Activated T-cell treated with anti-CD3 and anti-CD28 coated beads for 1 hour (primary cell): ENCODE measurements at regions not wholly inside any gene's neighbourhood (a gene's known extent, or its start where the extent isn't known, plus 50 kb on each side); places are given as distances from the start of the nearest gene placed in this dataset.
"Not testable (repeated sequence)": the region's sequence is repeated elsewhere in the genome, so short reads cannot be mapped to it uniquely, and the experiment has no call there.

Source experiments
- DNase-seq: peaks from one replicate; pipeline ENCODE4 v3.0.0-alpha.2; 2020; ENCODE audit warnings: low read depth

DNA sequence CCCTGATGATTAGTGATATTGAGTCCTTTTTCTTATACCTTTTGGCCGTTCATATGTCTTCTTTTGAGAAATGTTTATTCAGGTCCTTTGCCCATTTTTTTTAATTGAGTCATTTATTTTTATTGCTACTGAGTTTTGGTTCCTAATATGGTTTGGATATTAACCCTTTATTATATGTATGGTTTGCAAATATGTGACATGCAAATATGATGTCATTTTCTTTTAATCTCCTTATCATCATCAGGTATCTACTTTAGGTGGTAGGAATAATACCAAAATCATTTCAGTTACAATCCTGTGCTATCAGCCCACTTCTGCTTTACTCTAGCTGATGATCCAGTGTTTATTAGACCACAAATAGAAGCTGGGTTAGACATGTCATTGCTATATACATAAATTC is 102.3 kb upstream of the TRPC7 start:
- no peak for DNase-seq

- DNase-seq = no peak
These were observed 100.7 kb upstream of the TRPC7 start for GRCh38 chr5:136466041-136466415.

GRCh38 chr5:136458481-136458880 is 93.1 kb upstream of the TRPC7 start:
- no peak for DNase-seq

GRCh38 chr5:136457390-136458013 is 92.2 kb upstream of the TRPC7 start:
- no peak for DNase-seq

DNA sequence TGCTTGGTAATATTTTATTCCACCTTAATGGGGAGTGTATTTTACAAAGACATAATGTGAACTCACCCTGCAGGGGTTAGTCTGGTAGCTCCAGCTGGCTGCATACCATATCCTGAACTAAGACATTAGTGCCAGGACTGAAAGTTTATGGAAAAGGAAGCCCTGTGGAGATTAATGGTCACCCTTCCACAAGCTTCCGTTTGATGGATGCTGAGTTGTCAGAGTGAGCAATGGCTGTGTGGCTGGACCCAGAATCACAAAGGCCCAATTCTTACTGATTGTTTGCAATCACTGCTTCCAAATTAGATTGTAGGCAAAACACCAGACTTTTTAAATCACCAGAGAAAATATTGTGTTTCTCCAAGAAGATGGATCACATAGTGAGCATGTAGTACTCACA is 90.1 kb upstream of the TRPC7 start:
- no peak for DNase-seq

- DNase-seq = no peak
These were observed 88.8 kb upstream of the TRPC7 start for GRCh38 chr5:136453986-136454758.

DNA sequence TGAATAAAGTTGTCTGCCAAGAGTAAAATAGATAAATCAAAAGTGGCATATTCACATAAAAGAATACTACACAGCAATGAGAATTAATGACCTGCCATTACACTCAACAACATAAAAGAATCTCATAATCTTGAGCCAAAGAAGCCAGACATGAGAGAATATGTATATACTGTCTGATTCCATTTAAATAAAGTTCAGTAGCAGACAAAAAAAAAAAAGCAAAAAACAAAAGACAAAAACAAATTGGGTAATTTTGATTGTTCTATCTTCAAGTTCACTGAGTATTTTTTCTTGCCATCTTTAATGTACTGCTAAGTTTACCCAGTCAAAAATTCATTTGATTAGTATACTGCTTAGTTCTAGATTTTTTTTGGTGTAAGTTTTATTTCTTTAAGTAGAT is 87.9 kb upstream of the TRPC7 start:
- no peak for DNase-seq

- not testable (repeated sequence) for DNase-seq
These were observed 82.2 kb upstream of the TRPC7 start for GRCh38 chr5:136447576-136447975.

GRCh38 chr5:136446565-136446964 is 81.2 kb upstream of the TRPC7 start:
- DNase-seq = no peak

GRCh38 chr5:136444099-136444498 is 78.8 kb upstream of the TRPC7 start:
- not testable (repeated sequence) for DNase-seq

DNA sequence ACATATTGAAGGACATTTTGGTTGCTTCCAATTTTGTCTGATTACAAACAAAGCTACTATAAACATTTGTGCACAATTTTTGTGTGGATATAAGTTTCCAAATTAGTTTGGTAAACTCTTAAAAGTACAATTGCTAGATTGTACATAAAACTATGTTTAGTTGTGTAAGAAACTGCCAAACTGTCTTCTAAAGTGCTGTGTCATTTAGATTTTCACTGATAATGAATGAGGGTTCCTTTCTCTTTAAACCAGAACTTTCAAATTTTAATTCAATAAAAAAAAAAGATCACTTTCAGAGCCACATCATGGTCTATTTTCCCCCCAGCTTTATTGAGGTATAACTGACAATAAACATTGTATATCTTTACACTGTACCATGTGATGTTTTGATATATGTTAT is 74.0 kb upstream of the TRPC7 start:
- DNase-seq = no peak

DNA sequence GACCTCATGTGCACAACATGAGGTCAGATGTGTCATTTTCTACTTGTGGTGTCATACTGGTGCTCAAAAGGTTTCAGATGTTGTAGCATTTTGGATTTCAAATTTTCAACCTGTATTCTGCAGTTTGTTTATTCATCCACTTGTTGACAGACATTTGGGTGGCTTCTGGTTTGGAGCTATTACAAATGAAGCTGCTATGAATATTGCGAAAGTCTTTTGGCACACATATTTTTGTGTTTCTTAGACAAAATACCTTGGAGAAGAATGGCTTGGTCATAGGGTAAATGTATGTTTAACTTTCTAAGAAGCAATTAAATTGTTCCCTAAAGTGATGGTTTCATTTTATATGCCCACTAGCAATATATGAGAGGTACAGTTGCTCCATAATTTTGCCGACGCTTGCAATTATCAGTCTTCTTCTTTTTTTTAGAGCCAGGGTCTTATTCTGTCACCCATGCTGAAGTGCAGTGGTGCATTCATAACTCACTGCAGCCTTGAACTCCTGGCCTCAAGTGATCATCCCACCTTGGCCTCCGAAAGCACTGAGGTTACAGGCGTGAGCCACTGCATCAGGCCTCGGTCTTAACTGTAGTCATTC is 70.7 kb upstream of the TRPC7 start:
- DNase-seq = no peak

- DNase-seq = no peak
These were observed 69.5 kb upstream of the TRPC7 start for GRCh38 chr5:136434795-136435194.

- no peak for DNase-seq
These were observed 67.4 kb upstream of the TRPC7 start for GRCh38 chr5:136432705-136433104.

DNA sequence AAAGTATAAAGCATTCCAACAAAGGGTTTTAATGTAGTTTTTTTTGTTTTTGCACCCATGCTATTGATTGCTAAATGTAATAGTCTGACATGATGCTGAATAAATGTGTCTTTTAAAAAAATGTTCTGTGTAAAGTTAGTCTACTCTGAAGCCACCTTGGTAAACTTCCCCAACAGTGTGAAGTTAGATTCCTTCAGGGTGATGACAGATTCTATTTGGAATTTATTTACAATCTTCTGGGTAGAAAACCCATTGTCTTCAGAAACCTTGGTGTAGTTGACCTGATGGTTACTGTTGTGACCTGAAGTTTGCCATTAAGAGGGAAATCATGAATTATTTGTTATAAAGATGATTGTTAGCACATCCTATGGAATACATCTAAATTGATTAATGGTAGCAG is 64.7 kb upstream of the TRPC7 start:
- DNase-seq = no peak

- DNase-seq = no peak
These were observed 62.1 kb upstream of the TRPC7 start for GRCh38 chr5:136427426-136427825.

DNA sequence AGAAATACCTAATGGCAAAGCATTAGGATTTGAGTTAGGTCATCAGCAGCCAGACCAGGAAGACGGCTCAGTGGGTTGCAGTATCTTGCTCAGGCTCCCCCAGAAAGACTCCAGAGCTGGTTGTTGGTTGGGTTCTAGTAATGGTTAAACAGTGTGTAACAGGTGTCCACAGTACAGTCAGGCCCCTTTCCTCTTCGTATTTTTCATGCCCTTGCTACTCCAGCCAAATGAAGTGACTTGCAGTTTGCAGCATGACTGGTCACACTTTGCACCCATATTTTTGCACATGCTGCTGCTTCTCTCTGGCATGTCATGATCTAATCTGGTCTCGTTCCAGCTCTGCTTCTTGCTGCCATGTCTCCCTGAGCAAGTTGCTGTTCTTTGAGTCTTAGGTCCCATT is 60.6 kb upstream of the TRPC7 start:
- no peak for DNase-seq

- DNase-seq = peak; percentile 8
These were observed 59.7 kb upstream of the TRPC7 start for GRCh38 chr5:136424835-136425584.

- no peak for DNase-seq
These were observed 58.7 kb upstream of the TRPC7 start for GRCh38 chr5:136423944-136424606.

DNA sequence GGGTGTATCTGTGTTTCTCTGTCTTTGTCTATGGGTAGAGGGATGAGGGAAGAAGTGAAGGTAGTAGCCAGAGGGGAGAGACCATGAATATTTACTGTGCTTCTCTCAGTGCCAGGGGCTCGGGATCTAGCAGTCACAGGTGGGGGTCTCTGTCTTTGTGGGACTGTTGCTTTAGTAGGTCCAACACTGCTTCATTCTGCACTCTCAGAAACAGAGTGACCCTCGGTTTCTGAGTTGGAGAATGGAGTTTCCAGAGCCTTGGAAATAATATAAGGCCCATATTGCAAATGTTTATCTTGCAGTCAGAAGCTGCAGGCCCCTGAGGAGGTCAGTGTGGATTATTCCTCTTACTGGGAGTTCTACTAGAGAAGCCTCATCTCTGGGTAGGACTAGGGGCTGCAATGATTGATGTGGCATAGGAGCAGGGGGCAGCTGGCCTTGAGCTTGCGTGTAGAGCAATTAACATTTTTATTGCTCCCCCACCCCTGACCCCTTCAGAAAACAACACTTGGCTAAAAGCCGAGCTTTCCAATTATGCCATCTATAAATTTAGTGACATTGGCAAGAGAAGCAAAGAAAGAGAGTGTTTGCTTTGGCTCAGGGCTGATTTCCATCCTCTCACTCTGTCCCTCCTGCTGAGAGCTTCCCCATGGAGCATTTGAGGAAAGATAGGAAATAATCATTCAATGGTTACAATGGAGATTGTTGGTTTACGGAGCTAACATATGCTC is 55.0 kb upstream of the TRPC7 start:
- no peak for DNase-seq

DNA sequence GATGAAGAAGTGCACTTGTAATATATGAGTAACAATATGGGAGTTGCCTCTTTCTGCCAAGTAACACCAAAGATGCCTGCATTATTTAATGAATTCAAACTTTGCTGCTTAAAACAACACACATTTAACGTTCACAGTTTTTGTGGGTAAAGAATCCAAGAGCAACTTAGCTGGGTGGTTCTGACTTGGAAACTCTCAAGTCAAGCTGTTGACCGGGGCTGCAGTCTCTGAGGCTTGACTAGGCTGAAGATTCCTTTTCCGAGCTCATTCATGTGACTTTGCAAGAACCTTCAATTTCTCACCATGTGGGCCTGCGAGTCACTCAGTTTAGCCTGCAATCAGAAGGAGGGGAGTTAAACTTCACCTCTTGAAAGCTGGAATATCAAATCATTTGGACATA is 53.0 kb upstream of the TRPC7 start:
- no peak for DNase-seq
